GM04504 (cell line): ENCODE measurements at regions not wholly inside any gene's neighbourhood (a gene's known extent, or its start where the extent isn't known, plus 50 kb on each side); places are given as distances from the start of the nearest gene placed in this dataset.

Source experiments
- DNase-seq: peaks from one replicate; pipeline ENCODE4 v3.0.0-alpha.2; 2012; ENCODE audit warnings: low read depth

GRCh38 chr4:107318078-107318477 lies 282.0 kb upstream of the DKK2 start:
- no peak for DNase-seq

DNA sequence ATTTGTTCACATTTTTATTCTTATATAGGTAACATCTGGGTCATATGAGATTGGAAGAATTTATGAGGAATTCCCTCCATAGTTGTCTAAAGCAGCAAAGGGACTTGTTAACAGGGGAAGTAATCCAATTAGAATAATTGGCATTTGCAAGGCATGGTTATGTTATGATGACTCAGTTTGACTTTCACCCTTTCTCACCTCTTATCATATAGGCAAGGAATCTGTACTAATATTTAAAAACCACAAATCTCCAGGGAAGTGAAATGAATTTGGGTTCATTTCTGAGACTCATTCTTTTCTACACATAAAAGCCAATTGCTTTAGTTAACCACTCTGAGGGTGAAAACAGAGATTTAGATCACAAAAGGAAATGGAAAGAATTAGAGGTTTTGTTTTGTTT lies 281.5 kb upstream of the DKK2 start:
- no peak for DNase-seq

GRCh38 chr4:107315584-107315983 lies 279.5 kb upstream of the DKK2 start:
- DNase-seq: no peak

- DNase-seq: no peak
Observed at GRCh38 chr4:107314156-107314555, 278.0 kb upstream of the DKK2 start.

DNA sequence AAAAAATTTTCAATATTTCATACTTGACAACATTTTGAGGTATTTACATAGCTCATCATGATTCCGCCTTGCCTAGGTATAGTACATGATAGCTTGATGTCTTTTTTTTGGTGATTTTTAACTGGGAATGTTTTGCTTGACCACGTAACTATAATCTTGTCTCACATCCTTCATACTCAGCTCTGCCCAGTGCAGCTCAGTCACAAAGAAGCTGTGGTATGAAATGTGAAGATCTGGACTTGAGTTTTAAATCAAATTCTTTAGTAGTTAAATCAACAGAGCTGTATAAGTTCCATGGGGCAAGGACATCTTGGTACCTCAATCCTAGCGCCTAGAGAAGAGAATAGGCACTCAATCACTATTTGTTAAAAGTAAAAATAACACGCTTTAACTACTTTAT lies 276.3 kb upstream of the DKK2 start:
- DNase-seq: no peak

GRCh38 chr4:107304699-107305286 lies 268.7 kb upstream of the DKK2 start:
- DNase-seq: no peak

DNA sequence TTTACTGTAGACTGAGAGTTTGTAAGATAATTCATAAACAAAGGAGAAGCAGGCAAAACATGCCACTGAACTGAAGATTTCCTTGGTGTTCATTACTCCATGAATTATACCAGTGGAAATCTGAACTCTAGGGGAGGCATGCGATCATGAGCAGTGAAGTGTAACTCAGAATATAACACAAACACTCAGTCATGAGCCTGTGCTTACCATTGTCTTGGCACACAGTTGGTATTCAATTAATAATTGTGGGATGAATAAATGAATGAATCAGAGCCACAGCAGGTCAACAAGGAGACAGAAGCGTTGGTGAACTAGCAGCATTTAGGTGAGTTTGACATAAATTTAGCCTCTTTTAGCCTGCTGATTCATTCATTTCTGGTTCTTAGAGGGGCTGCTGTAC lies 263.5 kb upstream of the DKK2 start:
- no peak for DNase-seq

DNA sequence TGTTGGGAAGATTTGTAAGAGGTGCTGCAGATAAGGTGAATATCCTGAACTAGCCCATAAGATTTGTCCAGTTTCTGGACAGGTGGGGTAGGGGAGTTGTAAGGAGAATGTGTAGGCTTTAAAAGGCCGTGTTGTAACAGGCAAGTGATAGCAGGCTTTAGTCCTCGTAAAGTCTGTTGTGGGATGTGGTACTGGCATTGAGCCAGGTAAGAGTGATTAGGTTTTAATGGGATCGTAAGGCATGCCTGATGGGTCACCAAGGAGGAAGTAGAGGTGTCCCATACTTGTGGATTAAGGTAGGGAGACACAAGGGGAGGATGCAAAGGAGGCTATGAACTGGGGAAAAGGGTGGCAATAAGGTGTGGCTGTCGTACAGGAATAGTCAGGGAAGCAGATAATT lies 256.9 kb upstream of the DKK2 start:
- no peak for DNase-seq

- DNase-seq: peak; percentile 91
Observed at GRCh38 chr4:107283587-107284559, 247.8 kb upstream of the DKK2 start.

- no peak for DNase-seq
Observed at GRCh38 chr4:107279733-107280132, 243.6 kb upstream of the DKK2 start.

DNA sequence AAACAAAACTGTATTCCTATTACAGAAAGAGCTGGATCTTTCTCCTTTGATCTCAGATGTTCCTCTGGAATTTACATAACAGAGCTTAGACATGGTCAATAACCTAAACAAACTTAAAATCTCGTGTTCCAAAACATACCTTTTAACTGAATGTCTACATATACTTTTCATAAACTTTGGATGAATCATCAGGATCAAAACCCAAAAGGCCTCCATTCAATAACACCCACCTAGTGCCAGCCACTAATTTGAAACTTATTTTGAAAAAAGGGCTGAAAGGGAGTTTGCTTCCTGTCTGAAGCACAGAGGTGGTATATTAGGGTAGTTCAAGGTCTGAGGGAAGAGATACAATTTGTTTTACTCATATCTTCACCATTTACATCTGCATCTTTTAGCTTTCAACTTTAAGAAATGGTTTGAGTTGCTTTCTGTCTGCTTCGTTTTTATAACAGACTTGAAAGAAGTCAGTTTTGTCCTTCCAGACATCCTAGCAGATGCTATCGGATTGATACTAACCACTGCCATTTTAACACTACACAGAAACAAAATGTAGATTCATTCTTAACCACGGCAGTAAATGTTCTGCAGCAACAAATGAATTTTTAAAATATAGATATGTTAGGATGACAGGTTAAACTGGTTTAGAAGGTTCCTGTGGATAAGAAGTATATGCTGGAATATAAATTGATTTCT lies 242.8 kb upstream of the DKK2 start:
- DNase-seq: no peak

DNA sequence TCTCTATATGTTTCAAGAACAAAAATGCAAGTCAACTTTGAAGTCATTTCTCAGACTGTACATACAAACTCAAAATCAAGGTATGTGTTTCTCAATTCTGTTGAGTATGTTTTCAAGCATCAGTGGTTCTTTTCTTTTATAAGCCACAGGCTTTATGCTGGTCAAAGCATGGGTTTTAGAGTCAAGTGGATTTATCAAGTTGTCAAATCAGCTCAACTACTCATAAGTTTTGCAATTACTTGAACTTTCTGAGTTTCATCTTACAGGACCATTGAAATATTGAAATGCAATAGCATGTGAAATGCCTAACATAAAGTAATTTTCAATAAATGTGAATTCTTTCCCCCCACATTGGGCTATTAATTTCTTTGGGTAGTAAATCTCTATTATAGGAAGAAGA lies 239.9 kb upstream of the DKK2 start:
- DNase-seq: no peak

GRCh38 chr4:107275225-107275624 lies 239.1 kb upstream of the DKK2 start:
- no peak for DNase-seq

DNA sequence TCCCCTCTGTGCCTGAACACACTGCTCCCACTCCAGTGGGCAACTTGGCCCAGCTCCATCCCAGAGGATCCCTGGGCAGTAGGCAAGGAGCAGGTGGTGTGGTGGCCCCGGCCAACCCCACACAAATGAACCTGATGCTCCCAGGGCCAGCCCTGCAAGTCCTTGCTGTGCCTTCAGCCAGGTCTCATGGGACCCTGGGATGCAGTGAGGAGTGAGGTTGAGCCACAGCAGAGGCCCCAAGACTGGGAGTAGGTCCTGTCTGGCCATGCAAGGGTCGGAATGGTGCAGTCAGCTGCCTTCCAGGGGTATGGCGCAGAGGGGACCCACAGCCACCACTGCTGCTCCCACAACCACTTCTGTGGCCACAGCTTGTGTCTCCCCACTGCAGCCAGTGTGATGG lies 234.5 kb upstream of the DKK2 start:
- DNase-seq: no peak

- DNase-seq: no peak
Observed at GRCh38 chr4:107269175-107269574, 233.1 kb upstream of the DKK2 start.

GRCh38 chr4:107265859-107266258 lies 229.7 kb upstream of the DKK2 start:
- DNase-seq: no peak

- DNase-seq: no peak
Observed at GRCh38 chr4:107261241-107261874, 225.2 kb upstream of the DKK2 start.

DNA sequence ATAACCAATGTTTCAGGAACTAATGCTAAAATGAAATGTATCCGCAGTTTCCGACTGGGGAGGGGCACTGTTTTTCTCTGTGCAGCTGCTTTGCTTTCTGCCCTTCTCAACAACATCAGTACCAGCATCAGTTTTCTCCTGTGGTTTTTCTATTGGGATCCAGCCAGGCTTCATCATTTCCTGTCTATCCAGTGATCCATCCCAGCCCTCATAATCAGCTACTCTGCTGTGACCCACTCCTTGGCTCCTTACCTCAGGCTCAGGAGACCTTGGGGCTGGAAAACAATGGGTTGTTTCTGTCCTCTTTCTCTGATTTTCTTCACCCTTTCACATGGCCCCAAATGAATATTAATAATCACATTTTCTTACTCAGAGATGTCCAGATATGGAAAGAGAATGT lies 222.2 kb upstream of the DKK2 start:
- peak; percentile 53 for DNase-seq

DNA sequence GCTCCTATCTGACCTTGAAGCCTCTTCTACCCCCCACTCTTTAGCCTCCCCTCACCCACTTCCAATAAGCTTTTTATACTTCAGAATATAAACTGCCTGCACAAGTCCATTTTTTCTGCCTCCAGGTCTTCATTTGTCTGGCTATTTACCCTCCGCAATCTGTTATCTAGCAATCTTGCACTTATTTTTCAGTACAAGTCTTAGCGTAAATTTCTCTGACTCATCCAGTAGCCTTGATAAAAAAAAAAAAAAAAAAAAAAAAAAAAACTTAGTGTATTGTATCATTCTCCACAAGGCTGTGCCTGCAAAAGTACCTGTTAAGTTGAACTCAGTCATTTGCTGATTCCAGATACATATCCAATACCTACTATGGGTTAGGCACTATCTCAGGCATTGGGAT lies 219.5 kb upstream of the DKK2 start:
- DNase-seq: no peak

GRCh38 chr4:107255114-107255513 lies 219.0 kb upstream of the DKK2 start:
- no peak for DNase-seq

GRCh38 chr4:107253579-107254068 lies 217.5 kb upstream of the DKK2 start:
- no peak for DNase-seq

DNA sequence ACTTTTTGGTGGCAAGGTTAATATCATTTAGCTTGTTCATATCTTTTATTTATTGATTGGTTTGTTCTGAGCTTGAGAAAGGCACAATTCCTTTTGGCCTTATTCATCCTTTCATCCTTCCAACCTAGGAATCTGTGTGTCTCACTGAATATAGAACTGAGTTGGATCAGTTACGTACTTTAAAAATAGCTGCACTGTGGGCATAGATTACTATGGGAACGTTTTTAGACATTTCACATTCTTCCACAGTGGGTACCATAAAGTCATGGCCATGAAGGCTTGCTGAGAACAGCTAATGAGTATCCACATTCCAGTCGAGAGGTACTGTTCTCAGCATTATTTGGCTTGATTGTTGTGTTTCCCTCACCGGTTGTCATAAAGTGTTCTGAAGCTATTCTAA lies 217.0 kb upstream of the DKK2 start:
- DNase-seq: no peak
